SK-N-SH treated with all-trans-retinoic acid at 6 μM for 48 hours (cell line): ENCODE measurements at regions not wholly inside any gene's neighbourhood (a gene's known extent, or its start where the extent isn't known, plus 50 kb on each side); places are given as distances from the start of the nearest gene placed in this dataset.

Source experiments
- GLIS3 ChIP-seq: fragments of 250-450 bp; sonication (Bioruptor Pico); IDR thresholded peaks from 2 replicates; pipeline ENCODE4 v1.5.0; 2020; ENCODE audit warnings: mild to moderate bottlenecking, moderate library complexity
- SNAI2 ChIP-seq: fragments of 250-450 bp; sonication (Bioruptor Pico); IDR thresholded peaks from 2 replicates; pipeline ENCODE4 v1.5.0; 2020; ENCODE audit warnings: mild to moderate bottlenecking, moderate library complexity

DNA sequence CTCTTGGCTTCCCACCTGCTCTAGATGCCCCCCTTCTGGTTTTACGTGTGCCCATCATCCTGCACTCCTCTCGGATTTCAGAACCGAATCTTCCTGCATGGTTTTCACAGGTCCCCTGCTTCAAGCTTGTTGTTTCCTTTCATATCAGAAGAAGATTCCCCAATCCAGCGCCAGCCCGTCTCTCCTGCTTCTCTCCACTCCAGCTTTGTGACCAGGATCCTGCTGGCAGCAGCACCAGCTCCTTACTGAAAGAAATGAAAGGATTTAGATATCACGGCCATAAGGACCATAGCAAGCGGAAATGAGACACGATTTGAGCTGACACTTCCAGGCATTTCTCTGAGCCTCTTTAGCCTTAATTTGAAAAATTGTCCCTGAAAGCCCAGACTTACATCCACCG is 180.3 kb upstream of the UBE3A start:
- no peak for TF ChIP-seq SNAI2 (CRISPR knock-in tag)
- TF ChIP-seq GLIS3: no peak
